ENCODE measurements at regions not wholly inside any gene's neighbourhood (a gene's known extent, or its start where the extent isn't known, plus 50 kb on each side); places are given as distances from the start of the nearest gene placed in this dataset.
A peak's percentile ranks its signal among the peaks of the same experiment; 100 is the strongest.

DNA sequence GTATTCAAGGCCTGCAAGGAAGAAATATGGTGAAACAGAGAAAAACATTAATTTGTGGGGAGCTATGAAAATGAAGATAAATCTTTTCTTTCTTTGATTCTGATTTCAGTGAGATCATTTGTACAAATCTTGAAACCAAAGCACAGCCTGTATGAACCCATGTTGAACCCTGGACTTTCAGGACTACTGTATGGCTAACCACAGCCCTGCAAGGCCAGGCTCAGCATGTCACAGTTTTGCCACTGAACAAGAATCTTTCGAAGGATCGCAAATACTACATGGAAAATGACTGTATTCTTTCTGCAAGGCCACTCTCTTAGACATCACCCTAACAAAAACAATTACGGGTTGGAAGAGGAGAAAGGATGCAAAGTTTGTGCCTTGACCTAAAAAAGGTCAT is 161.7 kb upstream of the MAF start:
- DNase-seq, result no peak
- H3F3A ChIP-seq (ENCODE audit: low read length, unreplicated experiment), result no peaks in the 10 kb centered on the region
- no TSS peak for BruUV-seq (replicated peaks)
- CTCF ChIA-PET, result no interaction called here
- no peak overlapping the region for H3K27ac ChIP-seq (ENCODE audit: low read length)
- H3K4me1 ChIP-seq (ENCODE audit: insufficient read depth, low read length), result no peaks in the 10 kb centered on the region
- TF ChIP-seq, protein P1, sequence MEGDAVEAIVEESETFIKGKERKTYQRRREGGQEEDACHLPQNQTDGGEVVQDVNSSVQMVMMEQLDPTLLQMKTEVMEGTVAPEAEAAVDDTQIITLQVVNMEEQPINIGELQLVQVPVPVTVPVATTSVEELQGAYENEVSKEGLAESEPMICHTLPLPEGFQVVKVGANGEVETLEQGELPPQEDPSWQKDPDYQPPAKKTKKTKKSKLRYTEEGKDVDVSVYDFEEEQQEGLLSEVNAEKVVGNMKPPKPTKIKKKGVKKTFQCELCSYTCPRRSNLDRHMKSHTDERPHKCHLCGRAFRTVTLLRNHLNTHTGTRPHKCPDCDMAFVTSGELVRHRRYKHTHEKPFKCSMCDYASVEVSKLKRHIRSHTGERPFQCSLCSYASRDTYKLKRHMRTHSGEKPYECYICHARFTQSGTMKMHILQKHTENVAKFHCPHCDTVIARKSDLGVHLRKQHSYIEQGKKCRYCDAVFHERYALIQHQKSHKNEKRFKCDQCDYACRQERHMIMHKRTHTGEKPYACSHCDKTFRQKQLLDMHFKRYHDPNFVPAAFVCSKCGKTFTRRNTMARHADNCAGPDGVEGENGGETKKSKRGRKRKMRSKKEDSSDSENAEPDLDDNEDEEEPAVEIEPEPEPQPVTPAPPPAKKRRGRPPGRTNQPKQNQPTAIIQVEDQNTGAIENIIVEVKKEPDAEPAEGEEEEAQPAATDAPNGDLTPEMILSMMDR (conservative IDR thresholded peaks at IDR 0.05; ENCODE audit: low read depth, low read length), result no peak
- TF ChIP-seq EZH2 (IDR thresholded peaks at IDR 0.05; ENCODE audit: low read length, unreplicated experiment) (no peak), EZH2phosphoT487 (IDR thresholded peaks at IDR 0.05; ENCODE audit: borderline replicate concordance, low read length) (no peak)
- H3K4me2 ChIP-seq (ENCODE audit: low read length), result no peak overlapping the region
- no peak for ATAC-seq
- POLR2A ChIA-PET (ENCODE audit: unreplicated experiment), result no interaction called here
- no peaks in the 10 kb centered on the region for H3K79me2 ChIP-seq (ENCODE audit: low read length)
- H3K4me3 ChIP-seq (ENCODE audit: low read length), result no peak overlapping the region
- H3K9me3 ChIP-seq (ENCODE audit: low read length), result no peaks in the 10 kb centered on the region
- no peaks in the 10 kb centered on the region for H4K20me1 ChIP-seq (ENCODE audit: low read length)
- intact Hi-C loops (cut with micrococcal nuclease), result no loop called here
- no peaks in the 10 kb centered on the region for H3K27me3 ChIP-seq (ENCODE audit: low read length)
- no peak overlapping the region for H3K9ac ChIP-seq (ENCODE audit: low read length)
- no peaks in the 10 kb centered on the region for H3K9me2 ChIP-seq (replicated peaks; ENCODE audit: low read length)
- H3K36me3 ChIP-seq (ENCODE audit: low read depth, low read length), result no peaks in the 10 kb centered on the region
- no peak overlapping the region for H2AFZ ChIP-seq (ENCODE audit: low read length)

DNA sequence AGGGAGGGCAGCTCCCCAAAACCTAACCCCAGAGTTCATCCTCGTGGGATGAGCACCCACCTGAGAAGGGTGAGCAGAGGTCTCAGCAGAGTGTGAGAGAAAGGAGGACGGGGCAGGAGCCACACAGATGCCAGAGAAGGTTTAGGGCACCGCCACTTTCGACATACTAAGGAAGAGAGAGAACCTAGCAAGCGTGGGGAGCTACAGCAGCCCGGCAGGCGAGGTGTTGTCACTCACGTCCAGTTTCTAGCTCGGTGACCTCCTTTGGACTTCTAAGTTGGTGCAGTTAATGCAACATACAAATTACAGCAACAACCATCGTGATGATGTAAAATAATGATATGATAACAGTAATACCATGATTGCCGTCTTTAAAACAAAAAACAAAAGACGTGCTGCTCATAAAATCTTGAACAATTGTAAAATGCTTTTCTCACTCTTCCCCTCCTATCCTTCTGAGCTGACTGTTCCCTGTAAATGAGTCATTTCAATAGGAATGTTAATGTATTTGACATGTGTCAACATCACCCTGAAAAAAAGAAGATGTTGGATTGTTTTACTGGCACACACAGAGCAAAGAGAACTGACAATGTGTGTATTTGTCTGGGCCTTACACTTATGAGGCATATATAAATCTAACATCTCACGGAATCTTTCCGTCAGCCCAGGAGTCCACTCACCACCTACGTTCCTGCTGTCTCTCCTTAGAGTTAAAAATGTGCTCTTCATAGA is 158.2 kb upstream of the MAF start:
- Histone ChIP-seq H3K27me3 (ENCODE audit: low read length) (no peaks in the 10 kb centered on the region), H2AFZ (ENCODE audit: low read length) (no peak overlapping the region), H3K9ac (ENCODE audit: low read length) (no peak overlapping the region), H3K79me2 (ENCODE audit: low read length) (no peaks in the 10 kb centered on the region), H3K4me2 (ENCODE audit: low read length) (no peak overlapping the region), H3K9me2 (replicated peaks; ENCODE audit: low read length) (no peaks in the 10 kb centered on the region), H3K27ac (ENCODE audit: low read length) (no peak overlapping the region), H3K4me3 (ENCODE audit: low read length) (no peak overlapping the region), H3K9me3 (ENCODE audit: low read length) (no peaks in the 10 kb centered on the region), H3K4me1 (ENCODE audit: insufficient read depth, low read length) (no peaks in the 10 kb centered on the region), H3K36me3 (ENCODE audit: low read depth, low read length) (no peaks in the 10 kb centered on the region), H3F3A (ENCODE audit: low read length, unreplicated experiment) (no peaks in the 10 kb centered on the region), H4K20me1 (ENCODE audit: low read length) (no peaks in the 10 kb centered on the region)
- intact Hi-C loops (cut with micrococcal nuclease), result no loop called here
- DNase-seq (peak; percentile 3), ATAC-seq (no peak)
- TF ChIP-seq, protein P1 (conservative IDR thresholded peaks at IDR 0.05; ENCODE audit: low read depth, low read length), result no peak
- no peak for TF ChIP-seq EZH2 (IDR thresholded peaks at IDR 0.05; ENCODE audit: low read length, unreplicated experiment)
- no peak for TF ChIP-seq EZH2phosphoT487 (IDR thresholded peaks at IDR 0.05; ENCODE audit: borderline replicate concordance, low read length)
- POLR2A ChIA-PET (ENCODE audit: unreplicated experiment), result no interaction called here
- CTCF ChIA-PET, result no interaction called here
- BruUV-seq (replicated peaks), result no TSS peak

DNA sequence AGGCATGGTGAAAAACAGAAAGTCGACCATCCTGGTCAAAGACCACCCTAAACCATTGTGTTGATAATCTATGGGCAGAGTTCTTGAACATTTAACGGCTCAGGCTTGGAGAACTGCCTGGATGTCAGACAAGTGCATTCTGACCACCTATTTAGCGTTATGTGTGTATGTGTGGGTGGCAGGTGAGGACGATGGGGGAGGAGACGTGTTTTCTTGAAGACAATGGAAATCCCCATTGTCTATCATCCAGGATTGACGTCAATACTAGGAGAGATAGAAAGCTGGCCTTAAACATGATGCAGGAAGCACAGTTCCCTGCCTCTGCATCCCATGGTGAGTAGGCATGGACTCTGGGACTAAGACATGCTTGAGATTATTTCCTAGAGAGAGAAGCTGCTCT is 157.4 kb upstream of the MAF start:
- Histone ChIP-seq H3K36me3 (ENCODE audit: low read depth, low read length) (no peaks in the 10 kb centered on the region), H3K79me2 (ENCODE audit: low read length) (no peaks in the 10 kb centered on the region), H2AFZ (ENCODE audit: low read length) (no peak overlapping the region), H3K27me3 (ENCODE audit: low read length) (no peaks in the 10 kb centered on the region), H3K27ac (ENCODE audit: low read length) (no peak overlapping the region), H3K4me2 (ENCODE audit: low read length) (no peak overlapping the region), H3K4me1 (ENCODE audit: insufficient read depth, low read length) (no peaks in the 10 kb centered on the region), H3F3A (ENCODE audit: low read length, unreplicated experiment) (no peaks in the 10 kb centered on the region), H3K9me3 (ENCODE audit: low read length) (no peaks in the 10 kb centered on the region), H3K9me2 (replicated peaks; ENCODE audit: low read length) (no peaks in the 10 kb centered on the region), H4K20me1 (ENCODE audit: low read length) (no peaks in the 10 kb centered on the region), H3K4me3 (ENCODE audit: low read length) (no peak overlapping the region), H3K9ac (ENCODE audit: low read length) (no peak overlapping the region)
- POLR2A ChIA-PET (ENCODE audit: unreplicated experiment), result no interaction called here
- no TSS peak for BruUV-seq (replicated peaks)
- intact Hi-C loops (cut with micrococcal nuclease), result no loop called here
- ATAC-seq, result no peak
- CTCF ChIA-PET, result no interaction called here
- no peak for TF ChIP-seq EZH2phosphoT487 (IDR thresholded peaks at IDR 0.05; ENCODE audit: borderline replicate concordance, low read length)
- TF ChIP-seq, protein P1 (conservative IDR thresholded peaks at IDR 0.05; ENCODE audit: low read depth, low read length), result no peak
- no peak for TF ChIP-seq EZH2 (IDR thresholded peaks at IDR 0.05; ENCODE audit: low read length, unreplicated experiment)
- DNase-seq, result no peak

Measured in PC-3 (cell line).